Endothelial cell of umbilical vein (primary cell): ENCODE measurements at regions not wholly inside any gene's neighbourhood (a gene's known extent, or its start where the extent isn't known, plus 50 kb on each side); places are given as distances from the start of the nearest gene placed in this dataset.

ENCODE experiments used
- BruUV-seq: library from RNA; stranded (reverse); fragments of 400-500 nt; replicated peaks from 2 replicates; lab custom pipeline; 2021; lab: Mats Ljungman, UMichigan
- CTCF ChIA-PET: fragments of 300-600, 350-600 bp; sonication (Branson Sonifier 250); formaldehyde crosslinking; loops from one replicate; lab custom pipeline; 2021; ENCODE audit warnings: antibody characterized with exemption, inconsistent platforms; lab: Charles Lee
- POLR2A ChIA-PET: fragments of 300-600, 350-600 bp; sonication (Branson Sonifier 250); formaldehyde crosslinking; loops from one replicate; lab custom pipeline; 2021; ENCODE audit warnings: antibody characterized with exemption, inconsistent platforms; lab: Charles Lee
- DNase-seq: peaks from one replicate; pipeline ENCODE4 v3.0.0-alpha.2; 2011; ENCODE audit warnings: low read depth, low spot score
- FAIRE-seq: peaks from 2 replicates; lab custom pipeline; 2011; peaks lifted over from hg19 to GRCh38; lab: Jason Lieb, UNC
- H2AFZ ChIP-seq: 2 replicates; pipeline ENCODE4 v1.6.0; 2012; ENCODE audit warnings: low read depth, low read length, control low read depth, inconsistent platforms
- H3K27ac ChIP-seq: 2 replicates; pipeline ENCODE4 v1.5.1; 2011; ENCODE audit warnings: low read depth, mild to moderate bottlenecking, control low read depth, low read length, moderate library complexity; ENCODE audit not compliant: insufficient read depth
- H3K27me3 ChIP-seq, 2 experiments: 2 replicates each; pipeline versions ENCODE4 v1.6.0 to v1.6.1; 2011; ENCODE audit warnings: low read length in 2 of 2, mixed read lengths in 1 of 2; ENCODE audit not compliant: control insufficient read depth in 2 of 2, insufficient read depth in 2 of 2
- H3K36me3 ChIP-seq, 2 experiments: 2 replicates in 1 of 2; 3 replicates in 1 of 2; pipeline ENCODE4 v1.5.1; 2011; ENCODE audit warnings: low read length in 2 of 2, mild to moderate bottlenecking in 1 of 2, moderate library complexity in 1 of 2; ENCODE audit not compliant: control insufficient read depth in 2 of 2, insufficient read depth in 2 of 2; ENCODE audit errors: extremely low read depth in 1 of 2
- H3K4me1 ChIP-seq: 3 replicates; pipeline ENCODE4 v1.5.1; 2011; ENCODE audit warnings: mild to moderate bottlenecking, low read length; ENCODE audit not compliant: control insufficient read depth, insufficient read depth; ENCODE audit errors: extremely low read depth
- H3K4me2 ChIP-seq: 2 replicates; pipeline ENCODE4 v1.6.1; 2011; ENCODE audit warnings: low read length, control low read depth, mixed read lengths; ENCODE audit not compliant: insufficient read depth
- H3K4me3 ChIP-seq, 3 experiments: fragments of 200-600 bp in 1 of 3; sonication (generic), shearing (Covaris generic) in 1 of 3; replicated peaks in 1 of 3; 2 replicates each; pipeline ENCODE4 v1.5.1; 2011 to 2016; ENCODE audit warnings: control low read depth in 3 of 3, low read length in 3 of 3, mild to moderate bottlenecking in 2 of 3, inconsistent platforms in 1 of 3, low read depth in 1 of 3, moderate library complexity in 1 of 3; ENCODE audit not compliant: insufficient read depth in 1 of 3
- H3K79me2 ChIP-seq: 2 replicates; pipeline ENCODE4 v1.6.0; 2012; ENCODE audit warnings: low read length, inconsistent platforms; ENCODE audit not compliant: control insufficient read depth, insufficient read depth
- H3K9ac ChIP-seq: replicated peaks from 2 replicates; pipeline ENCODE3; 2011; ENCODE audit warnings: low read length, control low read depth; ENCODE audit not compliant: insufficient read depth; ENCODE audit errors: extremely low read depth
- H3K9me1 ChIP-seq: replicated peaks from 3 replicates; pipeline ENCODE4 v1.6.0; 2011; ENCODE audit warnings: mild to moderate bottlenecking, low read length; ENCODE audit not compliant: control insufficient read depth, insufficient read depth; ENCODE audit errors: extremely low read depth
- H3K9me3 ChIP-seq: replicated peaks from 2 replicates; pipeline ENCODE4 v1.5.1; 2012; ENCODE audit warnings: low read length, inconsistent platforms; ENCODE audit not compliant: control insufficient read depth, insufficient read depth
- H4K20me1 ChIP-seq: replicated peaks from 2 replicates; pipeline ENCODE3; 2011; ENCODE audit warnings: mild to moderate bottlenecking, low read length; ENCODE audit not compliant: control insufficient read depth, insufficient read depth; ENCODE audit errors: extremely low read depth
- CTCF ChIP-seq, 2 donors: IDR thresholded peaks; 1 replicate in 1 of 2; 2 replicates in 1 of 2; pipeline ENCODE4 v1.5.1; 2011; ENCODE audit warnings: low read length in 2 of 2, mild to moderate bottlenecking in 2 of 2, moderate library complexity in 2 of 2, control low read depth in 1 of 2, inconsistent platforms in 1 of 2, low read depth in 1 of 2; ENCODE audit not compliant: insufficient read depth in 1 of 2; ENCODE audit errors: extremely low read depth in 1 of 2
- EZH2 ChIP-seq: IDR thresholded peaks from 2 replicates; pipeline ENCODE4 v1.6.1; 2012; ENCODE audit warnings: borderline replicate concordance, low read depth, mild to moderate bottlenecking, moderate library complexity, low read length, inconsistent platforms; ENCODE audit not compliant: severe bottlenecking
- FOS ChIP-seq: IDR thresholded peaks from 2 replicates; pipeline ENCODE4 v1.6.1; 2011; ENCODE audit warnings: mild to moderate bottlenecking, low read length, moderate library complexity, borderline replicate concordance; ENCODE audit not compliant: insufficient read depth
- JUN ChIP-seq: IDR thresholded peaks from 2 replicates; pipeline ENCODE4 v1.6.1; 2011; ENCODE audit warnings: borderline replicate concordance, low read depth; ENCODE audit not compliant: insufficient read length, insufficient read depth
- MAX ChIP-seq: IDR thresholded peaks from 2 replicates; pipeline ENCODE4 v1.6.1; 2011; ENCODE audit not compliant: insufficient read depth, insufficient read length
- MYC ChIP-seq: IDR thresholded peaks from one replicate; pipeline ENCODE4 v1.6.1; 2011; ENCODE audit warnings: mild to moderate bottlenecking, low read depth, low read length
- POLR2A ChIP-seq: IDR thresholded peaks from 2 replicates; pipeline ENCODE4 v1.6.1; 2012; ENCODE audit warnings: low read depth, mild to moderate bottlenecking, control low read depth, low read length
- POLR2AphosphoS5 ChIP-seq: IDR thresholded peaks from 2 replicates; pipeline ENCODE4 v1.6.1; 2012; ENCODE audit warnings: low read depth, mild to moderate bottlenecking, control low read depth, low read length, moderate library complexity; ENCODE audit not compliant: insufficient read depth
- dilution Hi-C: fragments of 300-500 bp; cut with MboI; formaldehyde crosslinking; loops from one replicate; pipeline ENCODE4 v1.15.0; 2019; ENCODE audit warnings: low sequenced_read_pairs; ENCODE audit not compliant: extremely low pct_ligation_motif_present
- intact Hi-C: fragments of 100-400 bp; cut with micrococcal nuclease; formaldehyde crosslinking; loops from one replicate; pipeline ENCODE4 v1.10.0; 2022

DNA sequence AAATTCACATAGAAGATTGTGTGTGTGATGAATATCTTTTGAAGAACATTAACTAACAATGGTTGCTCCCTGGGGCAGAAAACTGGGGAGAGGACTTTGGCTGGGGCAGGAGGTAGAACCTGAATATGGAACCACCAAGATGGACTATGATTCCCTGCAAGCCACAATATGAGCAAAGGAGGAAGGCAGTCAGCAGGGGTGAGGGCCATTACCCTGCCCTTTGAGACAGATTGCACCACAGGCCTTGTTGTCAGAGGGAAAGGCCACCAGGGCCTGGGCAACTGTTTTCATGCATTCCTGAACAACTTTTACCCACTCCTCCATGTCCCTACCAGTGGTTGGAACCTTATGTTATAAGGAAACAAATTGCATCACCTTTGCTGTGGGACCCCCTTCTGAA, 670.1 kb upstream of the POM121L12 start:
- DNase-seq (no peak), FAIRE-seq (no peak)
- POLR2A ChIA-PET = no interaction called here
- CTCF ChIA-PET = no interaction called here
- Histone ChIP-seq H2AFZ (no peak overlapping the region), H4K20me1 (no peaks in the 10 kb centered on the region), H3K79me2 (no peaks in the 10 kb centered on the region), H3K4me2 (no peak overlapping the region), H3K36me3 (no peaks in the 10 kb centered on the region), H3K9me3 (no peaks in the 10 kb centered on the region), H3K27ac (no peak overlapping the region), H3K9ac (no peak overlapping the region), H3K9me1 (no peaks in the 10 kb centered on the region), H3K27me3 (no peaks in the 10 kb centered on the region), H3K4me1 (no peaks in the 10 kb centered on the region), H3K4me3 (no peak overlapping the region)
- BruUV-seq = no TSS peak
- intact Hi-C loops (no loop called here), dilution Hi-C loops (no loop called here)
- no peak for TF ChIP-seq FOS
- no peak for TF ChIP-seq POLR2AphosphoS5
- TF ChIP-seq EZH2 = no peak
- TF ChIP-seq CTCF (IDR thresholded peaks at IDR 0.05; ENCODE audit: extremely low read depth in 1 of 2, insufficient read depth in 1 of 2, low read depth in 1 of 2, low read length in 2 of 2) = no peak
- no peak for TF ChIP-seq MAX

GRCh38 chr7:52362521-52362920, 672.9 kb upstream of the POM121L12 start:
- Histone ChIP-seq H3K9me1 (no peaks in the 10 kb centered on the region), H3K4me2 (no peak overlapping the region), H3K9me3 (no peaks in the 10 kb centered on the region), H3K79me2 (no peaks in the 10 kb centered on the region), H3K36me3 (no peaks in the 10 kb centered on the region), H2AFZ (no peak overlapping the region), H3K4me1 (no peaks in the 10 kb centered on the region), H3K27ac (no peak overlapping the region), H4K20me1 (no peaks in the 10 kb centered on the region), H3K4me3 (no peak overlapping the region), H3K27me3 (no peaks in the 10 kb centered on the region), H3K9ac (no peak overlapping the region)
- TF ChIP-seq JUN (no peak), POLR2A (no peak), CTCF (IDR thresholded peaks at IDR 0.05; ENCODE audit: extremely low read depth in 1 of 2, insufficient read depth in 1 of 2, low read depth in 1 of 2, low read length in 2 of 2) (no peak), MYC (no peak)
- ChIA-PET POLR2A (no interaction called here), CTCF (interaction anchor here (1.2 to 2.1 kb wide), 3 partner anchors 159 to 932 kb away, joined by 3 to 7 read pairs (median 3); no protein-coding TSS in a partner anchor)
- DNase-seq (no peak), FAIRE-seq (no peak)
- intact Hi-C loops = no loop called here
- dilution Hi-C loops = no loop called here
- BruUV-seq = no TSS peak
